IPS-NIHi11 (cell line): ENCODE measurements at regions not wholly inside any gene's neighbourhood (a gene's known extent, or its start where the extent isn't known, plus 50 kb on each side); places are given as distances from the start of the nearest gene placed in this dataset.
"Not testable (repeated sequence)": the region's sequence is repeated elsewhere in the genome, so short reads cannot be mapped to it uniquely, and the experiment has no call there.

Experiments
- DNase-seq: peaks from one replicate; pipeline ENCODE4 v3.0.0; 2012; ENCODE audit warnings: mixed read lengths, low spot score

DNA sequence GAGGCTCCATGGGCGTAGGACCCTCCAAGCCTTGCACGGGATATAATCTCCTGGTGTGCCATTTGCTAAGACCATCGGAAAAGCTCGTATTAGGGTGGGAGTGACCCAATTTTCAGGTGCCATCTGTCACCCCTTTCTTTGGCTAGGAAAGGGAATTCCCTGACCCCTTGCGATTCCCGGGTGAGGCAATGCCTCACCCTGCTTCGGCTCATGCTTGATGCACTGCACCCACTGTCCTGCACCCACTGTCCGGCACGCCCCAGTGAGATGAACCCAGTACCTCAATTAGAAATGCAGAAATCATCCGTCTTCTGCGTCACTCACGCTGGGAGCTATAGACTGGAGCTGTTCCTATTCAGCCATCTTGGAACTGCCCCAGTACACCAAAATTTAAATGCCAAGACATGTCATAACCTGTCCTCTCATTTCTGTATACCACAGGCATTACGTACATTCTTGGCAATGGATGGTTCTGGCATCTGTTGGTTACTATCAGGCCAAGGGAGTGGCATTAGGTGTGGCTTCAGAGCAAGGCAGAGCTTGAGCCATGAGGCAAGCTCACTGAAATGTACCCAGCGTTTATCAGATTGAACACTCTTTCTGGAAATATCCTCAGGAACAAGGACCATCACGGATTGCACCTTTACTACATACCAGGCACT lies 95.4 kb upstream of the GALNT18 start:
- no peak for DNase-seq

GRCh38 chr11:11715075-11715474 lies 93.3 kb upstream of the GALNT18 start:
- not testable (repeated sequence) for DNase-seq

- DNase-seq: no peak
These were observed 88.8 kb upstream of the GALNT18 start for GRCh38 chr11:11710556-11710955.

GRCh38 chr11:11709447-11710239 lies 87.8 kb upstream of the GALNT18 start:
- no peak for DNase-seq

GRCh38 chr11:11708256-11708655 lies 86.5 kb upstream of the GALNT18 start:
- no peak for DNase-seq

GRCh38 chr11:11706028-11706427 lies 84.2 kb upstream of the GALNT18 start:
- DNase-seq: peak; percentile 12

- no peak for DNase-seq
These were observed 82.1 kb upstream of the GALNT18 start for GRCh38 chr11:11703885-11704284.

GRCh38 chr11:11701070-11701469 lies 79.3 kb upstream of the GALNT18 start:
- DNase-seq: no peak

GRCh38 chr11:11697796-11698195 lies 76.0 kb upstream of the GALNT18 start:
- no peak for DNase-seq

GRCh38 chr11:11691296-11692151 lies 69.7 kb upstream of the GALNT18 start:
- no peak for DNase-seq

DNA sequence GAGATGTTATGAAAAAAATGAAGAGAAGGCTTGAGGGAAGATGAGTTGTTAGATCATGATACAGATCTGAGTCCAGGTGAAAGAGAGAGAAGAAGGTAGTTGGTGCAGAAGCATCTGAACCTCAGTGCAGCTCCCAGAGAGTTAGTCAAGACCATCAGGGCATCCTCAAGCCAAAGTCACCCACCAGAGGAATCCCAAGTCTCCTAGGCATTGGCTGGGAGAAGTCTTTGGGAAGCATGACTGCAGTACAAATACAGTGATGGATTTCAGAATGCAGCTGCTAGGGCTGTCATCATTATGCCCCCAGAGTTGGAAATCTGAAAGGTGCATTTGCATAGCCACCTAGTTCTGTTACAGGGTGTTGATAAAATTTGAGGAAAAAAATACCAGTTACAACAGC lies 59.7 kb upstream of the GALNT18 start:
- DNase-seq: no peak

GRCh38 chr11:11677672-11678356 lies 56.0 kb upstream of the GALNT18 start:
- no peak for DNase-seq

DNA sequence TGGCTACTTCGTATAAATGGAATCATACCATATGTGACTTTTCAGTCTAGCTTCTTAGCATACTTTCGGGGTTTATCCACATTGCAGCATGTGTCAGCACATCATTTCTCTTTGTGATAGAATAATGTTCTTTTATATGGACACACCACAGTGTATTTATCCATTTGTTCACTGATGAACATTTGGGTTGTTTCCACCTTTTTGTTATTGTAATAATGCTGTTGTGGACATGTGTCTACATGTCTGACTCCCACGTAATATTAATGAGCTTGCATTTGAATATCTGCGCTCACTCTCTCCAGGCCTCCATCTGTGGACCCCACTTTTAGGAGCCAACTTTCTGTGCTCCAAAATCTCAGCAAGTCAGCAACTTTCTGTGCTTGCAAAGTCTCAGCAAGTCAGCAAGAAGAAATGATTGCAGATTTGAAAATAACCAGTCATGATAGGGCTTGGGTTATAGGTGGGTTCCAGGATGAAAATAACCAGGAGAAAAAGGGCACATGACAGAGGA lies 53.9 kb upstream of the GALNT18 start:
- no peak for DNase-seq

GRCh38 chr11:11672789-11673188 lies 51.0 kb upstream of the GALNT18 start:
- no peak for DNase-seq

DNA sequence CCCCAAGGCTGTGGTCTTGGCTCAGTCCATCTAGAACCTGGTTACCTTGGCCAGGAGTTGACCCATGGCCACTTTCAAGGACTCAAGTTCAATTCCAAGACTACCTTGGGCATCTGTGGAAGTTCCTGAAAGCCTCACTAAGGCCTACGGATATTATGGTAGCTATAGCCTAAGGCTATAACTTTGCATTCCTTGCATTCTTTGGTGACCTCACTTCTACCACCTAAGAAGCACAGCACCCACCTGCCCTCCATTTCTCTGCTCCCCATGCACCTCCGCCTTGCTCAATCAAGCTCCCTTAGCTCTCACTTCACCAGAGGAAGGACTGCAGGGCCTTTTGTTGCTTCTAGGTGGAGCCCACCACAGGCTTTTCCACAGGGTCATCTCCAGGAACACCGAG lies 50.3 kb upstream of the GALNT18 start:
- no peak for DNase-seq
